HG02981 (cell line): ENCODE measurements at regions not wholly inside any gene's neighbourhood (a gene's known extent, or its start where the extent isn't known, plus 50 kb on each side); places are given as distances from the start of the nearest gene placed in this dataset.

Experiments used
- ATAC-seq: cut with Tn5 transposase; IDR thresholded peaks from one replicate; pipeline ENCODE4 v1.9.1; 2021; ENCODE audit warnings: mild to moderate bottlenecking, moderate library complexity; ENCODE audit not compliant: unreplicated experiment

DNA sequence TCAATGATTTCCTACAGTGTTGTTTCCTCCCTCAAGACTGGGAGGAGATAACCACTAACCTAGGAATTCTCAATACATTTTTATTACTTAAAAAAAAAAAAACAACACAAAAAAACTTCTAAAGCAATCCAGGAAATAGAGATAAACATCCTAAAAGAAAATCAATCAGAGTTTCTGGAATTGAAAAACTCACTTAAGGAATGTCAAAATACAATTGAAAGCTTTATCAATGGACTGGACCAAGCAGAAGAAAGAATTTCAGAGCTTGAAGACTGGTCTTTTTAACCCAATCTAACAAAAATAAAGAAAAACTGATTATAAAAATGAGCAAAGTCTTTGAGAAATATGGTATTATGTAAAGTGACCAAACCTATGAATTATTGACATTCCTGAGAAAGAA is 394.1 kb downstream of the XPNPEP1 start:
- ATAC-seq, result no peak

DNA sequence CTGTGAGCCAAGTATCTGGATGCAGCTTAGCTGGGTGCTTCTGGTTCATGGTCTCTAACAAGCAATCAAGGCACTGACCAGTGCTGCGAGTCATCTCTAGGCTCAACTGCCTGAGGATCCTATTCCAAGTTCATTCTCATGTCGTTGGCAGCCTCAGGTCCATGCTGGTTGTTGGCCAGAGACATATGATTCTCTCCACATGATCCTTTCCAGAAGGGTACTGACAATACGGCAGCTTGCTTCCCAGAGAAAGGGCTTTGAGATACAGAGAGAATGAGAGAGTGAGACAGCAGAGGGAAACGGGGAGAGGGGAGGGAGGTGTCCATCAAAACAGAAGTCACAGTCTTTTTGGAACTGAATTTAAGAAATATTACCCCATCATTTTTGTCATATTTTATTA is 405.6 kb downstream of the XPNPEP1 start:
- no peak for ATAC-seq

DNA sequence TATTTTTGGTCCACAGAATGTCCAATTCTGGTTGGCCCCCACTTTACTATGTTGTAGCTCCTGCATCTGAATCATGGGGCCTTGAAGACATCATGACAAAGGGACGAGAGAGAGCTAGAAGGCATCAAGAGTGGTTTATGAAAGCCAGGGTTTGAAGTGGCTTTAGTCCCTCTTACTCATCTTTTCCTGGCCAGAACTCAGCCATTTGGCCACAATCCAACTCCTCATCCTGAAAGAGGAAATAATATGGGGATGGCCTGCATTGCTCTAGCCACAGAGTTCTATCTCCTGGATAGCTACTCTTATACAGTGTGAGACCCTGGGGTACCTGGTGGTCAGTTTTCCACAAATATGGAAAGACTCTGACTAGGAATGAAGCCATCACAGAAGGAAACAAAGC is 418.9 kb downstream of the XPNPEP1 start:
- no peak for ATAC-seq

DNA sequence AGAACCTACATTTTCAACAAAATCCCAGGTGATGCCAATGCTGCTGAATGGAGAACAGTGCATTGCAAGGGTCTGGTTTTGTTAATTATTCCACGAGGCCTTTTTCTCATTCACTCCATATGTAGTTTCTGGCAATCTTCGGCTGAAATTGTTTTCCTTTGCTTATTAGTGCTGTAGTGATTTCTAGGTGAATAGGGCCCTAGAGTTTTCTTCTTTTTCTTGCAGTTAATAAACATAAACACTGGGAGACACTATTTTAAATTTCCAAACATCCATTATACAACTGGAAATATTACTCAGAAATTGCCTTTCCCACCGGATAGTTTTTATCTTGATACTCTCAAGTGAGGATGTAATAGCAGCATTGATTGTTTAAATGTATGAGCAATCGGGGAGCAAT is 435.6 kb downstream of the XPNPEP1 start:
- ATAC-seq, result no peak

DNA sequence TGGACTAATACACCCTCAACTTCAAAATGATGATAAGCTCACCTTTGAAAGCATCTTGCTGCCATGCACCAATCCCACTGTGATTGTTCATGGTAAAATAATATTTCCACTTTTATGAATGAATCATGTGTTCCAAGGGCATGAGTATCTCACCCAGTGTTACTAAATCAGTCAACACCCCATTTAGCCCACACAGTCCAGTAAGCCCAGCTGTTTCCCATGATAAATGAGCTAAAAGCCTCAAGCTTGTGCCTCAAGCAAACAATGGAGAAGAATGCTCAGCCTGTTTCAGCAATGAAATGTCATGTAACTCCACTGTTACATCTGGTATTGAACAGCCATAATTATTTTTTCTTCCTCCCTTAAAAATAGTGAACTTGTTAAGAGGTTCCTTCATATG is 442.5 kb downstream of the XPNPEP1 start:
- no peak for ATAC-seq

DNA sequence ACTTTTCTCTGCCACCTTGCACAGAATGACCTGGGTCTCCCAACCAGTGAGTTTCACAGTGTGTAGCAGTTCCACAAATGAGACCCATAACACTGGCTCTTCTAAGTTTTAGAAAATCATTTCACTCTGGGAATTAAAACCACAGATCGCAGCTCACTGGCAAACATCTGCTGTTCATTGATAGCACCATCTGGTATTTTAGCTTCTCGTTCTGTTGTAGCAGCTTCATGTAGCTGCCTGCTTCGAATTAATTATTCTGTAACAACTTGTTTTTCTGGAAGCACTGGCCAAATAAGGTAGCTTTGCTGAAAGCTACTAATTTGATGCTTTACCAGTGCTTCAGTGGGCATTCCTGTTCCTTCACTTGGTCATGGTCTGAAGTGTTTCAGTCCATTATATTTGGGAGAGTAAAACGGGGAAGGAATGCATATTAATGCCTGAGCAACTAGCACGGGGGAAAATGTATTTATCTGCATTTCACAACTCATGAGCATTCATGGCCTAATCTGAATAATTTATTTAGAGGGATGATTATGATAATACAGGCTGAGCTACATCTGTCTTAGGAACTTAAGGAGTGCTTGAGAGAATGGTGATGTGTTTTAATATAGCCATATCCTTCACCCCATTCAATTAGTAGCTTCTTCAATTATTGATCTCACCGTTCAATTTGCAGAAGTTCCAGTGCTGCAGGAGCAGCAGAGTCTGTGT is 447.4 kb downstream of the XPNPEP1 start:
- ATAC-seq, result no peak

DNA sequence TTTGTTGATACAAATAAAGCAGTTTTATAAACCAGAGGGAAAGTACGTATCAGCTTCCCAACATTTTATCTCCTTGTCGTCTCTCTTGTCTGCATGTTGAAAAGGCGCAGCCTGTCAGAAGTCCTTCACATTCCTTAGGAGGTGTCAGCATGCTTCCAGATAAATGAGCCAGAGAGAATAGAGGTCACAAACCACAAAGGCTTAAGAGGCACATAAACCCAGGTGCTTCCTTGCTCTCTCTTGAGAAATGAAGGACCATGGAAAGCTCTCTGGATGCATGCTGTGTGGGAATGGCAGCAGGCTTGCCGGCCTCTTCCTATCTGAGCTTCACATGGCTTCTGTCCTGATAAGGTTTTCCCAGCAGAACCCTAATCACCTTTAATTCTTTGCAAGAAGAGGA is 448.5 kb downstream of the XPNPEP1 start:
- no peak for ATAC-seq

DNA sequence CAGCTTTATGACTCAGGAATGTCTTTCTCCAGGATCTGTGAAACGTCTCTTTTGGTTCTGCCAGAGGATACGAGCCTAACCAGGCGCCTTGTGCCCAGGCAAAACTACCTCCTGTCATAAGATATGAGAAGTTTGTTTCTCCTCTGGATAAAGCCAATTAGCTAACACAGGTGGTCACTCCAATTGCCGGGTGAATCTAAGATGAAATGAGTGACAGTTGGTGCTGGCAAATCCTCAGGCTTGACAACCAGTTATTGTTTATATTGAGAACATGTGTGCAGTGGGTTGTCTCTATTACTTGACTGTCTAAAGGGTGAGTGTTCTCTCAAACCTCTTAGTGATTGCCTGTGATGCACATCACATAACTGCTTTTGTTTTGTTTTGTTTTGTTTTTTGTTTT is 449.1 kb downstream of the XPNPEP1 start:
- no peak for ATAC-seq

DNA sequence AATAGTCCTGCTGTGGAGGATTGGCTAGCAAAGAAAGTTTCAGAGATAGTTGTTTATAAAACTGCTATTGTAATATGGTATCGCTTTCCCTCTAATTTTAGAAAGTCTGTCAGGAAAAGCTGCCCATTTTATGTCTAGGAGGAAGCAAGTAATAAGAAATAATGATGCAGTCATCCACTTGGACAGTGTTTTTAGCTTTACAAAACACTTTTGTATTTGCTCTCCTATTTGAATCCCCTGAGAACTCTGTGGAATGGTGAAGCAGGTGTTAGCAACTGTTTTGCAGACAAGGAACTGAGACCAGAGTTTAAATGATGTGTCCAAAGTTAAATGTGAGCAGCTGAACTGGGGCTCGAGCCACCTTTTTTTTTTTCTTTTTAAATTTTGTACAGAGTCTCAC is 455.8 kb downstream of the XPNPEP1 start:
- no peak for ATAC-seq

DNA sequence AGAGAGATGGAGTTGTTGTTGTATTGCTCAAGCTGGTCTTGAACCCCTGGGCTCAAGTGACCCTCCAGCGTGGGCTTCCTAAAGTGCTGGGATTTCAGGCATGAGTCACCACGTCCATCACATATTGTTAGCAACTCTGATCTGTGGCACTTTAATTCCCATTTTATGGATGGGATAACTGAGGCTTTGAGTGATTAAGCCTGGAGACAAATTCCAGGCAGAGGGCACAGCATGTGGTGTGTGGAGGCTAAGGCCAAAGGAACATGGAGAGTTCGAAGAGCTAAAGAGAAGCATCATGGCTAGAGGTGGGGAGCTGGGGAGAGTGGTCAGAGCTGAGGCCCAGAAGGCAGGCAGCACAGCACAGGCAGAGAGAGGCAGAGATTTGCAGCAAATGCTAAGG is 458.4 kb downstream of the XPNPEP1 start:
- ATAC-seq, result no peak

DNA sequence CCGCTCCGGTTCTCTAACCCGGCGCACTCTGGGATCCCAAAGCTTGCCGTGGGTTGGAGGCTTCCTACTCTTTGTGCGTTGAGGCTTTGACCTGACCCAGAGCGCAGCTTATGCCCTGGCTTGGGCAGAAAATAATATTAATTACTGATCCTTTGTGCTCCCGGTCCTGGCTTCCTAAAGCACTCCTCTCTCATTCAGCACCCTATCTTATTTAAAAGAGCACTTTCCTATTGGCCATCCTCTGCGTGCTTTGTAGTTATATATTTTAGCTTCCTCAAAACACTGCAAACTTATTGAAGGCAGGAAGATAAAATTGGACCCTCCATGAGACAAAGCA is 466.0 kb downstream of the XPNPEP1 start:
- no peak for ATAC-seq

DNA sequence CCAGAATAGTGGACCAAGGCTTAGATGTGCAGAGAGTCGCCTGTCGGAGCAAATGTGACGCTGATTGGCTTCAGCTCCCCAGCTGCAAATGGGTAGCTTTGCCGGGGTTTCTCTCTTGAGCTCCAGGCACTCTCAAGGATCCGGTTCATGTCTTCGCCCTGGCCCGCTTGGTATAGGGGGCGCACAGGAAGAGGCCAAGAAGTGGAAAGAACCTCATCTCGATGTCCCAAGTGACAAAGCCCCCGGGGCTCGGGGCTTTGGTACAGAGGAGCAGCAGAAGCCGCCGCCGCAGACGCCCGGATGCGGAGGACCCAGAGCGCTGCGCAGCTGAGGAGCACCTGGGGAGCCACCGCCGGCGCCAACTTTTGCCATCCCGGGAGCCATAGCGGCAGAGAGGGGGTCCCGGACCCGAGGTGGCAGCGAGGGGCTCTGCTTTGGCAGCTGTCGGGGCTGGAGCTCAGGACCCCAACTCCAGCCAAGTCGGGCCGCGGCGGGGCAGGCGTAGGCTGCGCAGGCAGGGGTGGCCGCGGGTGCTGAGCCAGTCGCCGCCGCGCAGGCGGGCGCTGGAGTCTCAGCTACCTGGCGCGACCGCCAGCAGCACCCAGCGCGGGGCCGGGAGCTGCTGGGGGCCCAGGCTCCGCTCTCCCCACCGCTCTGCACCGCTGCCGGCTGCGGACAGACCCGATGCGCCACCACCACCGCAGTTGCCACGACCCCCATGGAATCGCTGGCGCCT is 466.6 kb downstream of the XPNPEP1 start:
- no peak for ATAC-seq

DNA sequence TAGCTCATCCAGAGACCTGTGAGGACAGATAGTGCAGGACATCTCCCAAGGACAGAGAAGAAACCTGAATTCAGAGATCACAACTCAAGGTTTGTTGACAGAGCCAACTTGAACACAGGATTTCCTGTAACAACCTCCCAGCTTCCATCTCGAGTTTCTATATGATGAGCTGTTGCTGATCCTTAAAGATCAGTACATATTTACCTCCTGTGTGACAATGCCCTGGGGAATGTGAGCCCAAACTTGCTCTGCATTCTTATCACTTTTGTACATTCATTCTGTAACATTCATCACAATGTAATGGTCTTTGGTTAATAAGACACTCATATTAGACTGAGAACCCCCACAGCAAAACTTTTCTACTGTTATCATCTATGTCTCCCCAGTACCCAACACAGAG is 468.6 kb downstream of the XPNPEP1 start:
- no peak for ATAC-seq

DNA sequence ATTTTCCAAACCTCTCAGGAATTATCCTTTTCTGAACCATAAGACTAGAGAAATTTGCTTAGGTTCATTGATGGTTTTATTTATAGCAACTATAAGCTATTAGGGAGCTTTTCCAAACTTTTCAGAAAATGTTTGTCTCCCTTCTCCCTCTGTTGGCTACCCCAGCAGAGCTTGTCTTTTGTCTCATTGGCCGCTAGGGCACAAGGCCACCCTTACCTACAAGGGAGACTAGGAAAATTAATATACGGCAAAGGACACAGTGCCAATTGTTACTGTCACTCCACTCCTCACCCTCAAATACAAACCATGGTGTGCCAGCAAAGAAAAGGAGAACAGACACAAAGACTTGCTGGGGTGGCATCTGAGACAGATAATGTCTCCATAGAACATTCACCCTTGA is 471.4 kb downstream of the XPNPEP1 start:
- no peak for ATAC-seq

DNA sequence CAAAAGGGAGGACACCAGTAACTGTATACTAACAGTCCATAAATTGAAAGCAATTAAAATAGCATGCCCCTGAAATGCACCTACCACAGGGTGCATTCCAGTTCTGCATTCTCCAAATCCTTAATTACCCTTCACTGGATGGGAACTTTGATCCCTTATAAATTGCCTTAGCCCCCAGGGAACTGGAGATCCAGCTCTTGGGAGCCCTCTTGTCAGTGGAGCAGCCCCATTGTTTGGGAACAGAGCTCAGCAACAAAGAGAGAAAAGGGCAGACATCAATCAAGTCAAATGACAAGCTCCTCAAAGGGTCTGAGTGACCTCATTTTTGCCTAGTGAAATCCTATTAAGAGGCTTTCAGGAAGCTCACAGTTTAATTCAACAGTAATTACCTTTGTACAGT is 472.6 kb downstream of the XPNPEP1 start:
- no peak for ATAC-seq

DNA sequence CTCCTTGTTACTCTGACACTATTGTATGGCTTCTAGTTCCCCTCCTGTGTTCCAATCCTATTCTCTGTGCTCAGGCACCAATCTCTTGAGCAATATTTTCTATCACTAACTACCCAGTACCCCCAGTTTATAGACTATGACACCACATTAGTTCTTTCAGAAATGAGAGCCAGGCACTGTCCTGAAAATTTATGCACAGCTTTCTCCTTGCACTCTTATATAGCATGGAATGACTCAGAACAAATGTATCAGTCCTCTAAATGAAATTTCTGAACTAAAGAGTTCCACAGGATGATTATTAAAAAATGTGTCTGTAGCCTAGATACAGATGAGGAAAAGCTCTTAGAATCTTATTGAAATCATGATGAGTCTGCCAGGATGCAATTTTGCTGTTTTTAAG is 489.9 kb downstream of the XPNPEP1 start:
- no peak for ATAC-seq

DNA sequence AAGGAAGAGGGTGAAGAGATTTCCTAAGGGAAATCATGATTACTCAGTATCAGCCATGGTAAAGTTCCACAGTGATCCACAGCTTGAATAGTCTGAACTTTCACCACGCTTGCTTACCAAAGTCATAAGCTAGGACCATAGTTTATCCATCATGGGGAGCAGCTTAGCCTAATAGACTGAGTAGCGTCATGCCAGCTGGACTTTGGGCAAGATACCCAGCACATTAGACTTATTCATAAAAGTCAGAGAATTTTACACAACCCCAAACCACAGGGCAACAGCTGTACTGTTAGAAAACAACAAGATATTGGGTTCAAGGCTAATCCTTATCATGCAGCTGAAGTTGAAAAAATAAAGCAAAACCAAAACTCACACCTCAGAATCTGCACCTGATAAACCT is 491.0 kb downstream of the XPNPEP1 start:
- no peak for ATAC-seq

DNA sequence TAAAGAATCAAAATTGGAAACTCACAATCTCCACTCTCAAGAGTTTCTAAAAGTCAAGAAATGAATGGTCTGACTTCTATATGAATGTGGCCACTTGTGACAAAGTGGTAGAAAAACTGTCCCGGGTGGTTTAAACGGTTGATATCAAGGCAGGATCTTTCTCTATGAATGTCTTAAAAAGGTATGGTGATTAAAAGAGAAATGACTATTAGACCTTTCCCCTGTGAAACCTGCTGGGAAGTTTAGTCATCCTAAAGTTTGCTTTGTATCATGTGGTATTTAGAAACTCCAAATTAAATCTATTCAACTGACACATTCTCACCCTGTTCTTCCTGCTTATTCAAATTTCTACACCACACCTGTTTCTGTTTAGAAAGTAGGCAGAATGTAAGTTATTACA is 492.5 kb downstream of the XPNPEP1 start:
- no peak for ATAC-seq

DNA sequence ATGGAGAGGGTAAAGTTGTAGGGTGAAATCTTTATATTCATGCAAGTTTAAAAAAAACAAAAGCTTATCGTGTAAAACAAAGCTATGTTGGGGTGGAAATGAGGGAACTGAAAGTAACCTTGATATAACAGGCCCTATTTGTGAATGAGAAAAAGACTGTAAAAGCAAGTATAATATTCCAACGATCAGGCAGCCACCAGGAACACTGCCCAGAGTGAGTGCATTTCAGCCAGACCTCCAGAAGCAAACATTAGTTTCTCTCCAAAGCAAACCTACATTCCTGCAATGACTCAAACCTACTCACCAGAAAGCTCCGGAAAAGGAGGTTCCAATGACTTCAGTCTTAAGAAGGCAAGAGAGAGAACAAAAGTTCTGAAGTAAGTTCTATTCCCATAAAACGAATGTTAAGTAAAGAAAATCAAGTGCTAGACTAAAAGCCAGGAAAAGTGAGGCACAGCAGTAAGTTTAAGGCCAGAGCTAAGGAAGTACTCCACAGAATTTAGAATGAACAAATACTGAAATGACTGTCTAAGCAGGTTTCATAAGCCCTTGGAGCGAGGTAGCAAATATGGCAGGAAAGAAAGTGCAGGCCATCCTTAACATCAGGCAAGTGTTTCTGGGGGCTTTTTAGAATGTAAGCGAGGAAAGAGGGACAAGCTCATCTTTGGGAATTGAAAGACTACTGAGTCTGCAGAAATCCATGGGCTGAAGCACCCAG is 493.1 kb downstream of the XPNPEP1 start:
- ATAC-seq, result no peak

DNA sequence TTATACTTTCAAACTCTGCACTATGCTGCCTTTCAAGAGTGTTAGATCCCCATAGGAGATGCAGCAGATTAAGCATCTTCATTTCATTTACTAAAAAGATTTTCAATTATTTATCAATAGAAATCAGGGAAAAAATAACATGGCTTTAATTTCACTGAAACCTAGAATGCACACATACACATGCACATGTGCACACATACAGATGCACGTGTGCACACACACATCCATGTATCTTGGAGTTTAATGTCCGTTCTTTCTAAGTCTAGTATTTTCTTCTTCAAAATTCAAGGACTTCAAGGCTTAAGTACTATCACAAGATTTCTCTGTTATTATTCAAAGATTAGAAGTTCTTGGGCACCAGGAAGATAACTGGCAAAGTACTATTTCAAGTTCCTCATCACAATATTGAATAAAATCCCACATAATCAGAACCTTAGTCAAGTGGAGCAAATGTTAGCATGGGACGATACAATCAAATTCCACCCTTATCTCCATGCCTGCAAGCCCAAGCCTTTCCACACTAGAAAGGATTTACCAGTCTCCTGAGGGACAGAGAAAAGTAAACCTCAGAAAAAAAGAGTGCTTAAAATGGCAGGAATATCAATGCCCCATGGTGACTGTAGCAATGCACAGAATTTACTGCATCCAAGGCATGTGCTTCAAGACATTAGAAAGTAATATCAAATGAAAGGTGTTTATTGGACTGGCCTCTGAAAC is 494.4 kb downstream of the XPNPEP1 start:
- no peak for ATAC-seq

DNA sequence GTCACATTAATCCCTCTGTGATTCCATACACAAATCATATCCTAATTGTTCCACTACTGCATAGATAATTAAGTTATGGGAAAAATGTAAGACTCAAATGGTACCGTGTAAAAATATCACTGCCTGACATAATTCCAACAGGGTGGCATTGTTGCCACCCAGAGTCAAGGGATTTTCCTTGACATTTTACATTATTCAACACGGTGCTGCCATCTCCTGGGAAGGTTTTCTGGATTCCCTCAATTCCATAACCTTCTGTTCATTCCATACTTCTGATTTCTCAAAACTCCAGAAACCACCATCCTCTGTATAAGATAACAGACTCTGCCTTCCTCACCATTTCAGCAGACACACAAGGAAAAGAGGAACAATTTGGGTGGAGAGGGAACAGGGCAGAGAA is 495.9 kb downstream of the XPNPEP1 start:
- ATAC-seq, result no peak

DNA sequence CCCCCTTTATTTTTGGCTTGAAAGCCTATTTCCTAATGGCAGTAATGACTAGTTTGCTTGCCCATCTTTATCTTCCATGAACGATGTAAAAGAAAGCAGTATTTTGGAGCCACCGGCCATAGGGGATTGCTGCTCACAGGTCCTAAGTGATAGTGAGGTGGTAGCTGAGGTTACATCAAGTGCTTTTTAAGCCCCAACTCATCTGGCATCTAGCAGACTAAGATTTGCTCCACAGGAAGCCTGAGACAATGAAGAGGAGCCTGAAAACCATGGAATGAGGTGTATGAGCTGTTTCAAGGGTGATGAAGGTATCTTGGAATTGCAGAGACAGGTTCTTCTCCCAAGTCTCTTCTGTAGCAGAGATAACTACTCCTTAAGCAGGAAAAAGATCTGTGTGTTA is 496.3 kb downstream of the XPNPEP1 start:
- ATAC-seq, result no peak
